Epithelial cell of esophagus (primary cell): ENCODE measurements at regions not wholly inside any gene's neighbourhood (a gene's known extent, or its start where the extent isn't known, plus 50 kb on each side); places are given as distances from the start of the nearest gene placed in this dataset.
A peak's percentile ranks its signal among the peaks of the same experiment; 100 is the strongest.

Source experiments
- DNase-seq: peaks from one replicate; pipeline ENCODE4 v3.0.0; 2010; ENCODE audit warnings: low read depth
- H3K4me3 ChIP-seq: 2 replicates; pipeline ENCODE4 v1.5.1; 2011; ENCODE audit warnings: mild to moderate bottlenecking, low read length, control low read depth
- TF ChIP-seq, protein P1 (sequence below): IDR thresholded peaks from 2 replicates; pipeline ENCODE4 v1.5.1; 2011; ENCODE audit warnings: low read depth, mild to moderate bottlenecking, low read length, control low read depth, inconsistent platforms; ENCODE audit not compliant: insufficient read depth; ENCODE audit errors: missing control alignments

GRCh38 chr20:59525500-59526241 lies 78.7 kb upstream of the PHACTR3 start:
- peak; percentile 29 for DNase-seq
- no peak overlapping the region for H3K4me3 ChIP-seq
- TF ChIP-seq, protein P1, sequence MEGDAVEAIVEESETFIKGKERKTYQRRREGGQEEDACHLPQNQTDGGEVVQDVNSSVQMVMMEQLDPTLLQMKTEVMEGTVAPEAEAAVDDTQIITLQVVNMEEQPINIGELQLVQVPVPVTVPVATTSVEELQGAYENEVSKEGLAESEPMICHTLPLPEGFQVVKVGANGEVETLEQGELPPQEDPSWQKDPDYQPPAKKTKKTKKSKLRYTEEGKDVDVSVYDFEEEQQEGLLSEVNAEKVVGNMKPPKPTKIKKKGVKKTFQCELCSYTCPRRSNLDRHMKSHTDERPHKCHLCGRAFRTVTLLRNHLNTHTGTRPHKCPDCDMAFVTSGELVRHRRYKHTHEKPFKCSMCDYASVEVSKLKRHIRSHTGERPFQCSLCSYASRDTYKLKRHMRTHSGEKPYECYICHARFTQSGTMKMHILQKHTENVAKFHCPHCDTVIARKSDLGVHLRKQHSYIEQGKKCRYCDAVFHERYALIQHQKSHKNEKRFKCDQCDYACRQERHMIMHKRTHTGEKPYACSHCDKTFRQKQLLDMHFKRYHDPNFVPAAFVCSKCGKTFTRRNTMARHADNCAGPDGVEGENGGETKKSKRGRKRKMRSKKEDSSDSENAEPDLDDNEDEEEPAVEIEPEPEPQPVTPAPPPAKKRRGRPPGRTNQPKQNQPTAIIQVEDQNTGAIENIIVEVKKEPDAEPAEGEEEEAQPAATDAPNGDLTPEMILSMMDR, result peak; percentile 75

GRCh38 chr20:59526242-59527225 lies 77.8 kb upstream of the PHACTR3 start:
- DNase-seq, result no peak
- no peak overlapping the region for H3K4me3 ChIP-seq
- TF ChIP-seq, protein P1, result peak; percentile 36

DNA sequence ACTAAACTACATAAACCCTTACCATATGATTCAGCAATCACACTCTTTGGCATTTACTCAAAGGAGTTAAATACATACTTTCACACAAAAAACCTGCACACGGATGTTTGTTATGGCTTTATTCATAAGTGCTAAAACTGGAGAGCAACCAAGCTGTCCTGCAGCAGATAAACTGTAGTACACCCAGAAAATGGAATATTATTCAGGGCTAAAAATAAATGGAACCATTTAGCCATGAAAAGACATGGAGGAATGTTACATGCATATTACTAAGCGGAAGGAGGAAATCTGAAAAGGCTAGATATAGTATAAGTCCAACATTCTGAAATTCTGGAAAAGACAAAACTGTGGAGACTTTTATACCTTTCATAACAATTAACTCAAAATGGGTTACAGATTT lies 73.6 kb upstream of the PHACTR3 start:
- DNase-seq, result no peak
- TF ChIP-seq, protein P1, result no peak
- no peak overlapping the region for H3K4me3 ChIP-seq

DNA sequence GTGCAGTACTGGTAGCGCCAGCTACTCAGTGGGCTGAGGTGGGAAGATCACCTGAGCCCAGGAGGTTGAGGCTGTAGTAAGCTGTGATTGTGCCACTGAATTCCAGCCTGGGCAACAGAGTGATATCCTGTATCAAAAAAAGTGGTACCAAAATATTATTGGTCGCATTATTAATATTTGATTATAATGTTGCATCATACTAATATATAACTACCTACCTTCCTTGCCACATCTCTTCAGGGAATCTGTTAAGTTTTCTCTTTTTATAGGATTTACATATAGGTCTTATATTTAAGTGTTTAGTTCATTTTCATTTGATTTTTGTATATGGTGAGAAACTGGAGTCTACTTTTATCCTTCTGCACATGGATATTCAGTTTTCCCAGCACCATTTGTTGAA lies 66.3 kb upstream of the PHACTR3 start:
- no peak for DNase-seq
- TF ChIP-seq, protein P1, result no peak
- no peak overlapping the region for H3K4me3 ChIP-seq

- no peak overlapping the region for H3K4me3 ChIP-seq
- TF ChIP-seq, protein P1, result no peak
These were observed 56.7 kb upstream of the PHACTR3 start for GRCh38 chr20:59547596-59547995.

More at GRCh38 chr20:59547596-59547995, 56.7 kb upstream of the PHACTR3 start:
- DNase-seq, result no peak
